HCEC 1CT (cell line): ENCODE measurements at regions not wholly inside any gene's neighbourhood (a gene's known extent, or its start where the extent isn't known, plus 50 kb on each side); places are given as distances from the start of the nearest gene placed in this dataset.

Experiments used
- DNase-seq: peaks from one replicate; pipeline ENCODE4 v3.0.0-alpha.2; 2017

- no peak for DNase-seq
Observed at GRCh38 chr5:30932273-30933017, 261.0 kb upstream of the CDH6 start.

- DNase-seq: no peak
Observed at GRCh38 chr5:30930736-30931135, 262.8 kb upstream of the CDH6 start.

- DNase-seq: no peak
Observed at GRCh38 chr5:30928956-30929355, 264.5 kb upstream of the CDH6 start.

GRCh38 chr5:30926218-30926617 lies 267.3 kb upstream of the CDH6 start:
- no peak for DNase-seq

- DNase-seq: no peak
Observed at GRCh38 chr5:30921388-30921787, 272.1 kb upstream of the CDH6 start.

- DNase-seq: no peak
Observed at GRCh38 chr5:30918171-30918570, 275.3 kb upstream of the CDH6 start.

- no peak for DNase-seq
Observed at GRCh38 chr5:30908356-30908755, 285.1 kb upstream of the CDH6 start.

GRCh38 chr5:30900367-30900766 lies 293.1 kb upstream of the CDH6 start:
- no peak for DNase-seq

GRCh38 chr5:30894811-30895210 lies 298.7 kb upstream of the CDH6 start:
- DNase-seq: no peak

- no peak for DNase-seq
Observed at GRCh38 chr5:30891660-30892059, 301.8 kb upstream of the CDH6 start.

GRCh38 chr5:30890377-30890776 lies 303.1 kb upstream of the CDH6 start:
- DNase-seq: no peak

GRCh38 chr5:30880514-30880913 lies 313.0 kb upstream of the CDH6 start:
- DNase-seq: no peak

GRCh38 chr5:30879887-30880286 lies 313.6 kb upstream of the CDH6 start:
- no peak for DNase-seq

- no peak for DNase-seq
Observed at GRCh38 chr5:30878746-30879145, 314.7 kb upstream of the CDH6 start.

GRCh38 chr5:30878296-30878695 lies 315.2 kb upstream of the CDH6 start:
- no peak for DNase-seq

- no peak for DNase-seq
Observed at GRCh38 chr5:30874241-30875034, 319.0 kb upstream of the CDH6 start.

- no peak for DNase-seq
Observed at GRCh38 chr5:30871196-30871595, 322.3 kb upstream of the CDH6 start.

- DNase-seq: no peak
Observed at GRCh38 chr5:30867711-30868110, 325.8 kb upstream of the CDH6 start.

- no peak for DNase-seq
Observed at GRCh38 chr5:30866142-30866541, 327.3 kb upstream of the CDH6 start.

GRCh38 chr5:30856242-30856641 lies 337.2 kb upstream of the CDH6 start:
- no peak for DNase-seq

- DNase-seq: no peak
Observed at GRCh38 chr5:30853158-30853557, 340.3 kb upstream of the CDH6 start.

- DNase-seq: no peak
Observed at GRCh38 chr5:30850866-30851265, 342.6 kb upstream of the CDH6 start.

GRCh38 chr5:30849931-30850710 lies 343.4 kb upstream of the CDH6 start:
- DNase-seq: no peak

- DNase-seq: no peak
Observed at GRCh38 chr5:30846171-30846570, 347.3 kb upstream of the CDH6 start.
